Liver (tissue), 7 donors: ENCODE measurements at regions not wholly inside any gene's neighbourhood (a gene's known extent, or its start where the extent isn't known, plus 50 kb on each side); places are given as distances from the start of the nearest gene placed in this dataset.

Experiments
- DNase-seq: peaks from one replicate; pipeline ENCODE4 v3.0.0-alpha.2; 2017; ENCODE audit warnings: low spot score
- H3K27ac ChIP-seq, 2 donors: one replicate each; pipeline ENCODE4 v1.7.0; 2013; ENCODE audit warnings: inconsistent platforms in 2 of 2, low read length in 2 of 2, control low read depth in 1 of 2, low read depth in 1 of 2, mild to moderate bottlenecking in 1 of 2
- H3K27me3 ChIP-seq, 4 donors: one replicate each; pipeline versions ENCODE4 v1.6.1 to v1.7.0; 2013; ENCODE audit warnings: low read length in 3 of 4, inconsistent platforms in 1 of 4, mild to moderate bottlenecking in 1 of 4, moderate library complexity in 1 of 4; ENCODE audit not compliant: control insufficient read depth in 4 of 4, insufficient read depth in 4 of 4
- H3K36me3 ChIP-seq, 4 donors: one replicate each; pipeline versions ENCODE4 v1.6.1 to v1.7.0; 2013; ENCODE audit warnings: low read length in 3 of 4, mild to moderate bottlenecking in 3 of 4, low read depth in 1 of 4, moderate library complexity in 1 of 4; ENCODE audit not compliant: control insufficient read depth in 4 of 4, insufficient read depth in 3 of 4
- H3K4me1 ChIP-seq, 4 donors: one replicate each; pipeline versions ENCODE4 v1.6.1 to v1.7.0; 2013; ENCODE audit warnings: low read length in 3 of 4, mild to moderate bottlenecking in 3 of 4, moderate library complexity in 1 of 4; ENCODE audit not compliant: control insufficient read depth in 4 of 4, insufficient read depth in 4 of 4
- H3K4me3 ChIP-seq, 3 donors: one replicate each; pipeline versions ENCODE4 v1.6.1 to v1.7.0; 2013; ENCODE audit warnings: low read length in 3 of 3, control low read depth in 1 of 3, low read depth in 1 of 3, mild to moderate bottlenecking in 1 of 3
- H3K9ac ChIP-seq, 2 donors: one replicate each; pipeline ENCODE4 v1.7.0; 2013; ENCODE audit warnings: low read length in 2 of 2, mild to moderate bottlenecking in 2 of 2, moderate library complexity in 2 of 2, control low read depth in 1 of 2, low read depth in 1 of 2
- H3K9me3 ChIP-seq, 4 donors: one replicate each; pipeline versions ENCODE4 v1.6.1 to v1.7.0; 2013; ENCODE audit warnings: low read length in 3 of 4; ENCODE audit not compliant: control insufficient read depth in 4 of 4
- EGR1 ChIP-seq, 2 donors: IDR thresholded peaks; 2 replicates each; pipeline ENCODE4 v1.6.1; 2016 to 2018; ENCODE audit warnings: antibody characterized with exemption in 2 of 2, low read depth in 2 of 2
- FOXA1 ChIP-seq: IDR thresholded peaks from 2 replicates; pipeline ENCODE4 v1.6.1; 2016; ENCODE audit warnings: antibody characterized with exemption
- FOXA2 ChIP-seq: IDR thresholded peaks from 2 replicates; pipeline ENCODE4 v1.6.1; 2016; ENCODE audit warnings: antibody characterized with exemption
- GABPA ChIP-seq, 2 donors: IDR thresholded peaks in 1 of 2; conservative IDR thresholded peaks in 1 of 2; 2 replicates each; pipeline ENCODE4 v1.6.1; 2016; ENCODE audit warnings: antibody characterized with exemption in 2 of 2, mild to moderate bottlenecking in 1 of 2, moderate library complexity in 1 of 2
- HNF4A ChIP-seq, 2 donors: conservative IDR thresholded peaks; 2 replicates each; pipeline ENCODE4 v1.6.1; 2016; ENCODE audit warnings: antibody characterized with exemption in 2 of 2, mild to moderate bottlenecking in 2 of 2
- HNF4G ChIP-seq: IDR thresholded peaks from 2 replicates; pipeline ENCODE4 v1.6.1; 2016; ENCODE audit warnings: antibody characterized with exemption
- JUND ChIP-seq, 2 donors: IDR thresholded peaks; 2 replicates each; pipeline ENCODE4 v1.6.1; 2016; ENCODE audit warnings: antibody characterized with exemption in 2 of 2
- NR2F2 ChIP-seq: IDR thresholded peaks from 2 replicates; pipeline ENCODE4 v1.6.1; 2016; ENCODE audit warnings: antibody characterized with exemption
- RAD21 ChIP-seq, 2 donors: IDR thresholded peaks; 2 replicates each; pipeline ENCODE4 v1.6.1; 2016; ENCODE audit warnings: antibody characterized with exemption in 2 of 2, mild to moderate bottlenecking in 2 of 2
- RXRA ChIP-seq, 2 donors: IDR thresholded peaks; 2 replicates each; pipeline ENCODE4 v1.6.1; 2017 to 2018; ENCODE audit warnings: antibody characterized with exemption in 2 of 2, mild to moderate bottlenecking in 1 of 2
- SP1 ChIP-seq: IDR thresholded peaks from 2 replicates; pipeline ENCODE4 v1.6.1; 2018; ENCODE audit warnings: antibody characterized with exemption, mild to moderate bottlenecking
- TAF1 ChIP-seq: conservative IDR thresholded peaks from 2 replicates; pipeline ENCODE4 v1.6.1; 2016; ENCODE audit warnings: antibody characterized with exemption, mild to moderate bottlenecking
- YY1 ChIP-seq: IDR thresholded peaks from 2 replicates; pipeline ENCODE4 v1.6.1; 2016; ENCODE audit warnings: antibody characterized with exemption, mild to moderate bottlenecking
- WGBS: extraction: QIAGEN DNeasy Blood & Tissue Kit; methylation state at CpG from one replicate; pipeline ENCODE4 v1.1.7; 2013; 5-methylcytosine and 5-hydroxymethylcytosine counted together
- TF ChIP-seq, protein P1 (sequence below): IDR thresholded peaks from 2 replicates; pipeline ENCODE4 v1.6.1; 2016; ENCODE audit warnings: antibody characterized with exemption
- TF ChIP-seq, protein P2 (sequence below): IDR thresholded peaks from 2 replicates; pipeline ENCODE4 v1.6.1; 2016; ENCODE audit warnings: antibody characterized with exemption, mild to moderate bottlenecking
- TF ChIP-seq, protein P3 (sequence below): IDR thresholded peaks from 2 replicates; pipeline ENCODE4 v1.6.1; 2016; ENCODE audit warnings: antibody characterized with exemption
- TF ChIP-seq, protein P4 (sequence below): IDR thresholded peaks from 2 replicates; pipeline ENCODE4 v1.6.1; 2016; ENCODE audit warnings: antibody characterized with exemption
- donor health status: healthy.
- donor health status: healthy.
- donor health status: healthy.
- donor health status: healthy.

DNA sequence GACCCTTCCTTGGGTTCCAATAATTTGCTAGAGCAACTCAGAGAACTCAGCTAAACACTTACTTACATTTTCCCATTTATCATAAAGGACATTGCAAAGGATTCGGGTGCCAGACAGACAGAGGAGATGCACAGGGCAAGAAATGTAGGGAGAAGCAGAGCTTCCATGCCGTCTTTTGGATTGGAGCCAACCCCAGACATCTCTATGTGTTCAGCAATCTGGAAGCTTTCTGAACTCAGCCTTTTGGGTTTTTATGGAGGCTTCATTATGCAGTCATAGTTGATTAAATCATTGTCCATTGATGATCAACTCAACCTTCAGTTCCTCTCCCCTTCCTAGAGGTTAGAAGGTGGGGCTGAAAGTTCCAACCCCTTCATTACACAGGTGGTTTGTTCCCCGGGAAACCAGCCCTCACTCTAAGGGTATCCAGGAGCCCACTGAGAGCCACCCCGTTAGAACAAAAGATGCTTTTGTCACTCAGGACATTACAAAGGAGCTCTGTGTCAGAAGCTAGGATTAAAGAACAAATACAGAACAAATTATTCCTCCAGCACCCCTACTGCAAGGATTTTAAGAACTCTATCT is 211.9 kb upstream of the VSTM2A start:
- H3K27ac ChIP-seq = no peak overlapping the region
- no peaks in the 10 kb centered on the region for H3K9me3 ChIP-seq
- TF ChIP-seq HNF4A (conservative IDR thresholded peaks at IDR 0.05) (no peak), NR2F2 (no peak), GABPA (IDR thresholded peaks at IDR 0.05 in 1 of 2, conservative IDR thresholded peaks at IDR 0.05 in 1 of 2) (no peak), RAD21 (IDR thresholded peaks at IDR 0.05) (no peak), RXRA (IDR thresholded peaks at IDR 0.05) (no peak), HNF4G (no peak), FOXA2 (no peak), TAF1 (no peak), FOXA1 (no peak), EGR1 (IDR thresholded peaks at IDR 0.05; ENCODE audit: low read depth in 2 of 2) (no peak)
- TF ChIP-seq, protein P1, sequence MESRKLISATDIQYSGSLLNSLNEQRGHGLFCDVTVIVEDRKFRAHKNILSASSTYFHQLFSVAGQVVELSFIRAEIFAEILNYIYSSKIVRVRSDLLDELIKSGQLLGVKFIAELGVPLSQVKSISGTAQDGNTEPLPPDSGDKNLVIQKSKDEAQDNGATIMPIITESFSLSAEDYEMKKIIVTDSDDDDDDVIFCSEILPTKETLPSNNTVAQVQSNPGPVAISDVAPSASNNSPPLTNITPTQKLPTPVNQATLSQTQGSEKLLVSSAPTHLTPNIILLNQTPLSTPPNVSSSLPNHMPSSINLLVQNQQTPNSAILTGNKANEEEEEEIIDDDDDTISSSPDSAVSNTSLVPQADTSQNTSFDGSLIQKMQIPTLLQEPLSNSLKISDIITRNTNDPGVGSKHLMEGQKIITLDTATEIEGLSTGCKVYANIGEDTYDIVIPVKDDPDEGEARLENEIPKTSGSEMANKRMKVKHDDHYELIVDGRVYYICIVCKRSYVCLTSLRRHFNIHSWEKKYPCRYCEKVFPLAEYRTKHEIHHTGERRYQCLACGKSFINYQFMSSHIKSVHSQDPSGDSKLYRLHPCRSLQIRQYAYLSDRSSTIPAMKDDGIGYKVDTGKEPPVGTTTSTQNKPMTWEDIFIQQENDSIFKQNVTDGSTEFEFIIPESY = no peak
- TF ChIP-seq, protein P2, sequence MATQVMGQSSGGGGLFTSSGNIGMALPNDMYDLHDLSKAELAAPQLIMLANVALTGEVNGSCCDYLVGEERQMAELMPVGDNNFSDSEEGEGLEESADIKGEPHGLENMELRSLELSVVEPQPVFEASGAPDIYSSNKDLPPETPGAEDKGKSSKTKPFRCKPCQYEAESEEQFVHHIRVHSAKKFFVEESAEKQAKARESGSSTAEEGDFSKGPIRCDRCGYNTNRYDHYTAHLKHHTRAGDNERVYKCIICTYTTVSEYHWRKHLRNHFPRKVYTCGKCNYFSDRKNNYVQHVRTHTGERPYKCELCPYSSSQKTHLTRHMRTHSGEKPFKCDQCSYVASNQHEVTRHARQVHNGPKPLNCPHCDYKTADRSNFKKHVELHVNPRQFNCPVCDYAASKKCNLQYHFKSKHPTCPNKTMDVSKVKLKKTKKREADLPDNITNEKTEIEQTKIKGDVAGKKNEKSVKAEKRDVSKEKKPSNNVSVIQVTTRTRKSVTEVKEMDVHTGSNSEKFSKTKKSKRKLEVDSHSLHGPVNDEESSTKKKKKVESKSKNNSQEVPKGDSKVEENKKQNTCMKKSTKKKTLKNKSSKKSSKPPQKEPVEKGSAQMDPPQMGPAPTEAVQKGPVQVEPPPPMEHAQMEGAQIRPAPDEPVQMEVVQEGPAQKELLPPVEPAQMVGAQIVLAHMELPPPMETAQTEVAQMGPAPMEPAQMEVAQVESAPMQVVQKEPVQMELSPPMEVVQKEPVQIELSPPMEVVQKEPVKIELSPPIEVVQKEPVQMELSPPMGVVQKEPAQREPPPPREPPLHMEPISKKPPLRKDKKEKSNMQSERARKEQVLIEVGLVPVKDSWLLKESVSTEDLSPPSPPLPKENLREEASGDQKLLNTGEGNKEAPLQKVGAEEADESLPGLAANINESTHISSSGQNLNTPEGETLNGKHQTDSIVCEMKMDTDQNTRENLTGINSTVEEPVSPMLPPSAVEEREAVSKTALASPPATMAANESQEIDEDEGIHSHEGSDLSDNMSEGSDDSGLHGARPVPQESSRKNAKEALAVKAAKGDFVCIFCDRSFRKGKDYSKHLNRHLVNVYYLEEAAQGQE = no peak
- TF ChIP-seq, protein P3, sequence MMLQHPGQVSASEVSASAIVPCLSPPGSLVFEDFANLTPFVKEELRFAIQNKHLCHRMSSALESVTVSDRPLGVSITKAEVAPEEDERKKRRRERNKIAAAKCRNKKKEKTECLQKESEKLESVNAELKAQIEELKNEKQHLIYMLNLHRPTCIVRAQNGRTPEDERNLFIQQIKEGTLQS = no peak
- TF ChIP-seq, protein P4, sequence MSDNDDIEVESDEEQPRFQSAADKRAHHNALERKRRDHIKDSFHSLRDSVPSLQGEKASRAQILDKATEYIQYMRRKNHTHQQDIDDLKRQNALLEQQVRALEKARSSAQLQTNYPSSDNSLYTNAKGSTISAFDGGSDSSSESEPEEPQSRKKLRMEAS = no peak
- H3K27me3 ChIP-seq = peaks cover 0 to 2% (median 0%) of the 10 kb centered on the region in 4 donors
- H3K4me3 ChIP-seq = no peak overlapping the region
- no peaks in the 10 kb centered on the region for H3K36me3 ChIP-seq
- no peak for DNase-seq
- no peak overlapping the region for H3K9ac ChIP-seq
- 48% methylated on average over 4 of the region's 4 CpGs for WGBS
- H3K4me1 ChIP-seq = no peaks in the 10 kb centered on the region

DNA sequence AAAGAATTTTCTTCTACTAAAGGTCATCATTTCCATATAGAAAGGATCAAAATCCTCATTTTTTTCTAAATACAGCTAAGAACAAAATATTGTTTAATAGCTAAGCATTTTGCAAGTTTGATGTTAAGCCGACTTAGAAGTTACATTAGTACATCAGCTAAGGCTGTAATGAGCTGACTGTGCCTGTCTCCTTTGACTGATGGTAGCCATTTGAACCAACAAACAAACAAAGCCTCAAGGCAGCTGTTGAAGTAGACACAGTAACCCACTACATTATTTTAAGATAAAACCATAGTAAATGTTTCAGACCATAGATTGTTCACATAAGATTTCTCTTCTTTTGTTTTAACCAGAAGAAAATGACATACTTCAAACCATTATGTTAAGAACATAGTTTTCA is 210.9 kb upstream of the VSTM2A start:
- no peak overlapping the region for H3K27ac ChIP-seq
- no peaks in the 10 kb centered on the region for H3K9me3 ChIP-seq
- TF ChIP-seq SP1 = no peak
- no peak for TF ChIP-seq RXRA (IDR thresholded peaks at IDR 0.05)
- no peak for TF ChIP-seq JUND (IDR thresholded peaks at IDR 0.05)
- TF ChIP-seq NR2F2 = no peak
- no peak for TF ChIP-seq YY1
- TF ChIP-seq TAF1 = no peak
- no peak for TF ChIP-seq HNF4A (conservative IDR thresholded peaks at IDR 0.05)
- TF ChIP-seq FOXA1 = no peak
- H3K27me3 ChIP-seq = peaks cover 0 to 2% (median 0%) of the 10 kb centered on the region in 4 donors
- H3K4me3 ChIP-seq = no peak overlapping the region
- WGBS = 64% methylated on average over 1 of the region's 1 CpG
- H3K9ac ChIP-seq = no peak overlapping the region
- H3K36me3 ChIP-seq = no peaks in the 10 kb centered on the region
- DNase-seq = no peak
- H3K4me1 ChIP-seq = no peaks in the 10 kb centered on the region
